Mesodermal cell (in vitro differentiated cells): ENCODE measurements at regions not wholly inside any gene's neighbourhood (a gene's known extent, or its start where the extent isn't known, plus 50 kb on each side); places are given as distances from the start of the nearest gene placed in this dataset.

Experiments
- H3K27ac ChIP-seq: 2 replicates; pipeline ENCODE4 v1.7.0; 2013; ENCODE audit warnings: mild to moderate bottlenecking, low read depth, low read length, moderate library complexity; ENCODE audit not compliant: severe bottlenecking
- H3K36me3 ChIP-seq: 2 replicates; pipeline ENCODE4 v1.7.1; 2013; ENCODE audit warnings: mild to moderate bottlenecking, low read length, moderate library complexity; ENCODE audit not compliant: control insufficient read depth, insufficient read depth
- H3K4me1 ChIP-seq: one replicate; pipeline ENCODE4 v1.7.1; 2013; ENCODE audit warnings: mild to moderate bottlenecking, low read length; ENCODE audit not compliant: insufficient read depth, control insufficient read depth, poor library complexity, severe bottlenecking
- H3K4me3 ChIP-seq: 2 replicates; pipeline ENCODE4 v1.7.0; 2013; ENCODE audit warnings: low read length, control low read depth, mild to moderate bottlenecking; ENCODE audit not compliant: insufficient read depth, poor library complexity, severe bottlenecking; ENCODE audit errors: extremely low read depth
- H3K9me3 ChIP-seq: 2 replicates; pipeline ENCODE4 v1.7.1; 2013; ENCODE audit warnings: mild to moderate bottlenecking, low read length, moderate library complexity; ENCODE audit not compliant: control insufficient read depth
- WGBS, 2 experiments: methylation state at CpG; one replicate each; pipeline ENCODE4 v1.1.5; 2013; ENCODE audit warnings: missing lambda C conversion rate in 2 of 2; ENCODE audit not compliant: insufficient coverage in 2 of 2; 5-methylcytosine and 5-hydroxymethylcytosine counted together

- H3K9me3 ChIP-seq = peaks cover 11% of the 10 kb centered on the region
- no peak overlapping the region for H3K27ac ChIP-seq
- H3K4me1 ChIP-seq = no peaks in the 10 kb centered on the region
- 100% methylated on average over 1 of the region's 1 CpG; no CpG with 5 or more reads in 1 of the 2 experiments for WGBS, 2 experiments
- no peak overlapping the region for H3K4me3 ChIP-seq
- H3K36me3 ChIP-seq = no peaks in the 10 kb centered on the region
Observed at GRCh38 chr1:222223010-222223409, 324.9 kb downstream of the HHIPL2 start.

- no peak overlapping the region for H3K4me3 ChIP-seq
- H3K36me3 ChIP-seq = no peaks in the 10 kb centered on the region
- H3K9me3 ChIP-seq = peaks cover 6% of the 10 kb centered on the region
- H3K27ac ChIP-seq = no peak overlapping the region
- 90% methylated on average over 2 of the region's 3 CpGs; no CpG with 5 or more reads in 1 of the 2 experiments for WGBS, 2 experiments
- no peaks in the 10 kb centered on the region for H3K4me1 ChIP-seq
Observed at GRCh38 chr1:222216255-222216754, 331.6 kb downstream of the HHIPL2 start.

GRCh38 chr1:222210776-222211175 is 337.1 kb downstream of the HHIPL2 start:
- Histone ChIP-seq H3K27ac (no peak overlapping the region), H3K4me1 (no peaks in the 10 kb centered on the region), H3K4me3 (no peak overlapping the region), H3K36me3 (no peaks in the 10 kb centered on the region), H3K9me3 (no peaks in the 10 kb centered on the region)
- WGBS, 2 experiments = no CpG with 5 or more reads among the region's 2 CpGs

- no peaks in the 10 kb centered on the region for H3K9me3 ChIP-seq
- H3K4me1 ChIP-seq = no peaks in the 10 kb centered on the region
Observed at GRCh38 chr1:222204475-222204874, 343.4 kb downstream of the HHIPL2 start.

GRCh38 chr1:222202831-222203230 is 345.1 kb downstream of the HHIPL2 start:
- Histone ChIP-seq H3K36me3 (no peaks in the 10 kb centered on the region), H3K4me1 (no peaks in the 10 kb centered on the region), H3K27ac (no peak overlapping the region), H3K9me3 (no peaks in the 10 kb centered on the region), H3K4me3 (no peak overlapping the region)
- 80% methylated on average over 1 of the region's 2 CpGs for WGBS, 2 experiments

More at GRCh38 chr1:222204475-222204874, 343.4 kb downstream of the HHIPL2 start:
- Histone ChIP-seq H3K27ac (no peak overlapping the region), H3K4me3 (no peak overlapping the region), H3K36me3 (no peaks in the 10 kb centered on the region)
- 100% methylated on average over 1 of the region's 3 CpGs; no CpG with 5 or more reads in 1 of the 2 experiments for WGBS, 2 experiments

GRCh38 chr1:222196736-222197135 is 351.2 kb downstream of the HHIPL2 start:
- no peak overlapping the region for H3K27ac ChIP-seq
- H3K4me3 ChIP-seq = no peak overlapping the region
- no peaks in the 10 kb centered on the region for H3K4me1 ChIP-seq
- 100% methylated on average over 2 of the region's 4 CpGs; no CpG with 5 or more reads in 1 of the 2 experiments for WGBS, 2 experiments
- H3K9me3 ChIP-seq = no peaks in the 10 kb centered on the region
- H3K36me3 ChIP-seq = no peaks in the 10 kb centered on the region

GRCh38 chr1:222196288-222196687 is 351.6 kb downstream of the HHIPL2 start:
- Histone ChIP-seq H3K4me1 (no peaks in the 10 kb centered on the region), H3K27ac (no peak overlapping the region), H3K36me3 (no peaks in the 10 kb centered on the region), H3K9me3 (no peaks in the 10 kb centered on the region), H3K4me3 (no peak overlapping the region)

GRCh38 chr1:222195857-222196256 is 352.0 kb downstream of the HHIPL2 start:
- no peak overlapping the region for H3K4me3 ChIP-seq
- no peaks in the 10 kb centered on the region for H3K4me1 ChIP-seq
- H3K9me3 ChIP-seq = no peaks in the 10 kb centered on the region
- no peaks in the 10 kb centered on the region for H3K36me3 ChIP-seq
- WGBS, 2 experiments = 80 to 100% methylated on average over 1 to 4 of the region's 4 CpGs
- H3K27ac ChIP-seq = no peak overlapping the region

- WGBS, 2 experiments = no CpG with 5 or more reads among the region's 1 CpG
- Histone ChIP-seq H3K9me3 (no peaks in the 10 kb centered on the region), H3K36me3 (no peaks in the 10 kb centered on the region), H3K27ac (no peak overlapping the region), H3K4me1 (no peaks in the 10 kb centered on the region), H3K4me3 (no peak overlapping the region)
Observed at GRCh38 chr1:222189218-222189617, 358.7 kb downstream of the HHIPL2 start.

GRCh38 chr1:222187566-222188332 is 360.2 kb downstream of the HHIPL2 start:
- WGBS, 2 experiments = 93 to 95% methylated on average over 2 to 3 of the region's 6 CpGs
- H3K27ac ChIP-seq = no peak overlapping the region
- no peaks in the 10 kb centered on the region for H3K36me3 ChIP-seq
- no peak overlapping the region for H3K4me3 ChIP-seq
- H3K4me1 ChIP-seq = no peaks in the 10 kb centered on the region
- no peaks in the 10 kb centered on the region for H3K9me3 ChIP-seq

- no peaks in the 10 kb centered on the region for H3K4me1 ChIP-seq
- H3K4me3 ChIP-seq = no peak overlapping the region
- no peak overlapping the region for H3K27ac ChIP-seq
Observed at GRCh38 chr1:222182641-222183040, 365.3 kb downstream of the HHIPL2 start.

More at GRCh38 chr1:222182641-222183040, 365.3 kb downstream of the HHIPL2 start:
- Histone ChIP-seq H3K36me3 (no peaks in the 10 kb centered on the region), H3K9me3 (no peaks in the 10 kb centered on the region)
